H1 (cell line): ENCODE measurements at regions not wholly inside any gene's neighbourhood (a gene's known extent, or its start where the extent isn't known, plus 50 kb on each side); places are given as distances from the start of the nearest gene placed in this dataset.

Experiments
- CTCF ChIA-PET: fragments of 300-600 bp; sonication (Branson Sonifier 250); formaldehyde crosslinking; loops from one replicate; lab custom pipeline; 2021; ENCODE audit not compliant: partially characterized antibody; lab: Charles Lee
- POLR2A ChIA-PET: fragments of 300-600 bp; sonication (Branson Sonifier 250); formaldehyde crosslinking; loops from one replicate; lab custom pipeline; 2021; ENCODE audit warnings: inconsistent platforms; ENCODE audit not compliant: partially characterized antibody; lab: Charles Lee
- DNase-seq, 2 experiments: peaks; one replicate each; pipeline versions ENCODE4 v3.0.0 to v3.0.0-alpha.2; 2010 to 2022; ENCODE audit warnings: low spot score in 2 of 2, low read depth in 1 of 2, mixed read lengths in 1 of 2
- FAIRE-seq: peaks from 2 replicates; lab custom pipeline; 2011; peaks lifted over from hg19 to GRCh38; lab: Jason Lieb, UNC
- H2AFZ ChIP-seq: 2 replicates; pipeline ENCODE4 v1.8.1; 2012; ENCODE audit warnings: low read length, inconsistent platforms
- H2AK5ac ChIP-seq: 2 replicates; pipeline ENCODE4 v1.6.1; 2013; ENCODE audit warnings: low read depth, low read length
- H2BK120ac ChIP-seq: replicated peaks from 2 replicates; pipeline ENCODE3; 2013; ENCODE audit warnings: low read depth, low read length, inconsistent platforms
- H2BK12ac ChIP-seq: 2 replicates; pipeline ENCODE4 v1.6.1; 2013; ENCODE audit warnings: low read depth, low read length
- H2BK15ac ChIP-seq: 2 replicates; pipeline ENCODE4 v1.6.1; 2013; ENCODE audit warnings: low read length
- H2BK20ac ChIP-seq: 2 replicates; pipeline ENCODE4 v1.6.1; 2013; ENCODE audit warnings: low read length
- H2BK5ac ChIP-seq: 2 replicates; pipeline ENCODE4 v1.6.1; 2013; ENCODE audit warnings: low read depth, low read length
- H3K14ac ChIP-seq: 2 replicates; pipeline ENCODE4 v1.6.1; 2013; ENCODE audit warnings: inconsistent platforms; ENCODE audit not compliant: insufficient read length
- H3K18ac ChIP-seq: 2 replicates; pipeline ENCODE4 v1.6.1; 2013; ENCODE audit warnings: low read length; ENCODE audit errors: extremely low read depth
- H3K23ac ChIP-seq: 2 replicates; pipeline ENCODE4 v1.6.1; 2013; ENCODE audit warnings: inconsistent platforms; ENCODE audit not compliant: insufficient read length
- H3K23me2 ChIP-seq: 2 replicates; pipeline ENCODE4 v1.6.1; 2013; ENCODE audit warnings: low read depth, low read length
- H3K27ac ChIP-seq: 2 replicates; pipeline ENCODE4 v1.6.1; 2011; ENCODE audit warnings: low read depth, low read length, inconsistent platforms
- H3K27me3 ChIP-seq, 4 experiments: replicated peaks in 1 of 4; 1 replicate in 1 of 4; 2 replicates in 3 of 4; pipeline versions ENCODE4 v1.6.1 to v1.8.1; 2011 to 2013; ENCODE audit warnings: low read length in 3 of 4, mild to moderate bottlenecking in 3 of 4, inconsistent platforms in 2 of 4, mixed read lengths in 2 of 4, moderate library complexity in 1 of 4; ENCODE audit not compliant: control insufficient read depth in 3 of 4, insufficient read depth in 3 of 4; ENCODE audit errors: extremely low read depth in 1 of 4
- H3K36me3 ChIP-seq, 4 experiments: 2 replicates each; pipeline versions ENCODE4 v1.6.1 to v1.8.1; 2011 to 2013; ENCODE audit warnings: mild to moderate bottlenecking in 4 of 4, low read length in 3 of 4, moderate library complexity in 2 of 4, control low read depth in 1 of 4, inconsistent platforms in 1 of 4; ENCODE audit not compliant: insufficient read depth in 4 of 4, control insufficient read depth in 2 of 4
- H3K4ac ChIP-seq: replicated peaks from 2 replicates; pipeline ENCODE3; 2013; ENCODE audit warnings: low read length, low read depth, mixed read lengths, inconsistent platforms; ENCODE audit not compliant: insufficient read length
- H3K4me1 ChIP-seq, 4 experiments: replicated peaks in 1 of 4; 1 replicate in 1 of 4; 2 replicates in 3 of 4; pipeline versions ENCODE4 v1.6.1 to v1.8.1; 2011 to 2013; ENCODE audit warnings: low read length in 3 of 4, inconsistent platforms in 2 of 4, mixed read lengths in 1 of 4; ENCODE audit not compliant: insufficient read depth in 4 of 4, control insufficient read depth in 3 of 4
- H3K4me2 ChIP-seq, 2 experiments: 2 replicates each; pipeline versions ENCODE4 v1.6.1 to v1.8.1; 2011 to 2013; ENCODE audit warnings: low read depth in 2 of 2, low read length in 2 of 2, control low read depth in 1 of 2, inconsistent platforms in 1 of 2, mild to moderate bottlenecking in 1 of 2; ENCODE audit not compliant: insufficient read depth in 1 of 2
- H3K4me3 ChIP-seq, 4 experiments: fragments of 200-600, 300-600 bp in 1 of 4; sonication (generic), shearing (Covaris generic), sonication (Bioruptor Twin) in 1 of 4; 2 replicates each; pipeline versions ENCODE4 v1.5.1 to v1.8.1; 2011 to 2016; ENCODE audit warnings: low read length in 4 of 4, low read depth in 3 of 4, control low read depth in 2 of 4, inconsistent platforms in 2 of 4, mild to moderate bottlenecking in 2 of 4, mixed read lengths in 1 of 4, moderate library complexity in 1 of 4; ENCODE audit not compliant: insufficient read depth in 2 of 4; ENCODE audit errors: extremely low read depth in 1 of 4
- H3K56ac ChIP-seq: replicated peaks from 2 replicates; pipeline ENCODE3; 2013; ENCODE audit warnings: low read depth, mild to moderate bottlenecking, mixed read lengths, low read length, inconsistent platforms; ENCODE audit not compliant: insufficient read length
- H3K79me1 ChIP-seq: 2 replicates; pipeline ENCODE4 v1.6.1; 2013; ENCODE audit warnings: low read depth, low read length, control low read depth
- H3K79me2 ChIP-seq, 2 experiments: 2 replicates each; pipeline versions ENCODE4 v1.6.1 to v1.8.1; 2012 to 2013; ENCODE audit warnings: low read length in 2 of 2, mild to moderate bottlenecking in 2 of 2, inconsistent platforms in 1 of 2; ENCODE audit not compliant: insufficient read depth in 2 of 2, control insufficient read depth in 1 of 2
- H3K9ac ChIP-seq, 4 experiments: replicated peaks in 1 of 4; 1 replicate in 1 of 4; 2 replicates in 3 of 4; pipeline versions ENCODE4 v1.6.1 to v1.8.1; 2011 to 2013; ENCODE audit warnings: low read depth in 3 of 4, low read length in 3 of 4, control low read depth in 2 of 4, mild to moderate bottlenecking in 2 of 4, moderate library complexity in 2 of 4, inconsistent platforms in 1 of 4; ENCODE audit errors: extremely low read depth in 1 of 4
- H3K9me3 ChIP-seq, 2 experiments: 2 replicates each; pipeline versions ENCODE4 v1.6.1 to v1.8.1; 2012 to 2013; ENCODE audit warnings: mild to moderate bottlenecking in 2 of 2, moderate library complexity in 2 of 2, control low read depth in 1 of 2, inconsistent platforms in 1 of 2, low read depth in 1 of 2, low read length in 1 of 2, mixed read lengths in 1 of 2; ENCODE audit not compliant: insufficient read depth in 2 of 2
- H4K20me1 ChIP-seq, 2 experiments: replicated peaks in 1 of 2; 2 replicates each; pipeline versions ENCODE3 to v1.8.1; 2011 to 2013; ENCODE audit warnings: inconsistent platforms in 2 of 2, low read length in 2 of 2, mild to moderate bottlenecking in 1 of 2; ENCODE audit not compliant: insufficient read depth in 2 of 2, control insufficient read depth in 1 of 2
- H4K5ac ChIP-seq: 2 replicates; pipeline ENCODE4 v1.6.1; 2013; ENCODE audit warnings: low read length, low read depth, mixed read lengths, inconsistent platforms; ENCODE audit not compliant: insufficient read length
- H4K8ac ChIP-seq: 2 replicates; pipeline ENCODE4 v1.8.0; 2013; ENCODE audit warnings: mild to moderate bottlenecking, moderate library complexity, low read length, inconsistent platforms; ENCODE audit not compliant: insufficient read depth; ENCODE audit errors: extremely low read depth
- H4K91ac ChIP-seq: replicated peaks from 2 replicates; pipeline ENCODE3; 2013; ENCODE audit warnings: low read length, mixed read lengths, inconsistent platforms; ENCODE audit not compliant: insufficient read length
- CHD1 ChIP-seq: IDR thresholded peaks from 2 replicates; pipeline ENCODE4 v1.6.1; 2012; ENCODE audit warnings: low read depth, low read length, improper control_type of control experiment
- KDM5A ChIP-seq: fragments of 200-600 bp; IDR thresholded peaks from 2 replicates; pipeline ENCODE4 v1.7.1; 2012; ENCODE audit warnings: mild to moderate bottlenecking, low read length, inconsistent platforms, mixed read lengths
- MAFK ChIP-seq: IDR thresholded peaks from 2 replicates; pipeline ENCODE4 v1.6.1; 2012; ENCODE audit warnings: low read depth, mild to moderate bottlenecking, improper control_type of control experiment, low read length
- NANOG ChIP-seq: IDR thresholded peaks from 2 replicates; pipeline ENCODE4 v1.6.1; 2011; ENCODE audit warnings: low read length, low read depth, mild to moderate bottlenecking, inconsistent platforms; ENCODE audit not compliant: insufficient read depth, poor library complexity, severe bottlenecking
- POU5F1 ChIP-seq: IDR thresholded peaks from 2 replicates; pipeline ENCODE4 v1.6.1; 2011; ENCODE audit warnings: low read depth, mild to moderate bottlenecking, low read length, moderate library complexity
- SIRT6 ChIP-seq: IDR thresholded peaks from one replicate; pipeline ENCODE4 v1.7.1; 2012; ENCODE audit warnings: low read length, inconsistent platforms
- SP2 ChIP-seq: IDR thresholded peaks from 2 replicates; pipeline ENCODE4 v1.6.1; 2012; ENCODE audit warnings: mild to moderate bottlenecking, low read length, inconsistent platforms
- SRF ChIP-seq: IDR thresholded peaks from 2 replicates; pipeline ENCODE4 v1.6.1; 2011; ENCODE audit warnings: mild to moderate bottlenecking, low read depth, low read length, moderate library complexity
- WGBS, 2 experiments: shearing (Covaris generic) in 1 of 2; methylation state at CpG; one replicate each; pipeline versions ENCODE4 v1.1.6 to v1.1.7; 2013 to 2015; ENCODE audit warnings: low lambda C conversion rate in 2 of 2, mixed read lengths in 2 of 2, inconsistent platforms in 1 of 2, low coverage in 1 of 2, missing lambda C conversion rate in 1 of 2; ENCODE audit not compliant: insufficient replicate concordance in 2 of 2, insufficient coverage in 1 of 2, insufficient read length in 1 of 2; ENCODE audit errors: extremely low coverage in 1 of 2, missing lambda C conversion rate in 1 of 2; 5-methylcytosine and 5-hydroxymethylcytosine counted together
- TF ChIP-seq, protein P1 (sequence below): IDR thresholded peaks from 2 replicates; pipeline ENCODE4 v1.6.1; 2012; ENCODE audit warnings: inconsistent platforms
- TF ChIP-seq, protein P2 (sequence below), 3 experiments: IDR thresholded peaks; 1 replicate in 2 of 3; 2 replicates in 1 of 3; pipeline versions ENCODE4 v1.5.1 to v1.6.1; 2011; ENCODE audit warnings: low read length in 3 of 3, mild to moderate bottlenecking in 3 of 3, inconsistent platforms in 2 of 3, low read depth in 1 of 3, moderate library complexity in 1 of 3; ENCODE audit not compliant: insufficient read depth in 1 of 3; ENCODE audit errors: control extremely low read depth in 1 of 3

DNA sequence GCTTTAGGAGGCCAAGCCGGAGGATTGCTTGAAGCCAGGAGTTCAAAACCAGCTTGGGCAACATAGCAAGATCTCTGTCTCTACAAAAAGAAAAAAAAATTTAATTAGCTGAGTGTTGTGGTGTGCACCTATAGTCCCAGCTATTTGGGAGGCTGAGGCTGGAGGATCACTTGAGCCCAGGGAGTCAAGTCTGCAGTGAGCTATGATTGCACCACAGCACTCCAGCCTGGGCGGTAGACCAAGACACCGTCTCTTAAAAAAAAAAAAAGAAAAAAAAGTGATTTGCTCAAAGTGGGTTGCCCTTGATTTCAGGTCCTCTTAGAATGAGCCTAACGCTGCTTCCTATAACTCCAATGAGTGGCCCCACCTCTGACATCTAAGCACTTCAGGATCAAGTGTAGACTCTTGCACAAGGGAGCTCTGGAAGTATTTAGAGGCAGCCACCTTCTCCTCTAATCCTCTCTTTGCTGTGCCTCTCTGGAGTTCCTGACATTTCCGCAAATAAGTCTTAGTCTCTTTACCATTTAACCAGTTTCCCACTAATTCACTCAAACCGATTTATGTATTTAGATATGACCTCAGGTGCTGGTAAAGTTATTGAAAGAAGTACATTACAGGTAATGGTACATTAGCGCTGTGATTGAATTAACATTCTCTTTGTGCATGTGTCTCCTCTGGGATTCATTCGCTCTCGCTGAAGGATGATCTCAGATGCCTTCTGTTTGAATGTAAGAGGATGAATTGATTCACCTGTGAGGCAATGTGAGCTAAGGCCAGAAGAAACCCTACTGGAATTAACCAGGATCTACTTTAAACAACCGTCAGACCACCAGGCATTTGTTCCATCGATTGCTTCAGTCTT, 60.8 kb upstream of the CELF2 start:
- Histone ChIP-seq H4K5ac (no peak overlapping the region), H4K91ac (no peak overlapping the region), H3K4me1 (peaks cover 0 to 4% (median 1%) of the 10 kb centered on the region in 4 experiments; a peak in 2 of 7 replicates), H3K4me2 (no peak overlapping the region), H3K23ac (no peak overlapping the region), H4K8ac (no peak overlapping the region), H3K79me2 (no peaks in the 10 kb centered on the region), H2BK120ac (no peak overlapping the region), H3K36me3 (no peaks in the 10 kb centered on the region), H3K23me2 (no peaks in the 10 kb centered on the region), H3K9me3 (no peaks in the 10 kb centered on the region), H3K4me3 (no peak overlapping the region), H3K79me1 (no peaks in the 10 kb centered on the region), H3K14ac (no peak overlapping the region), H2BK15ac (no peak overlapping the region), H4K20me1 (no peaks in the 10 kb centered on the region), H2BK5ac (no peak overlapping the region), H2BK12ac (no peak overlapping the region), H3K9ac (no peak overlapping the region), H3K4ac (no peak overlapping the region), H2AK5ac (no peak overlapping the region), H3K18ac (no peak overlapping the region), H3K56ac (no peak overlapping the region), H3K27me3 (no peaks in the 10 kb centered on the region), H3K27ac (no peak overlapping the region), H2AFZ (no peak overlapping the region), H2BK20ac (no peak overlapping the region)
- no peak for DNase-seq
- 90% methylated on average over 11 of the region's 11 CpGs; no CpG with 5 or more reads in 1 of the 2 experiments for WGBS, 2 experiments
- no peak for FAIRE-seq
- ChIA-PET CTCF (interaction anchor here (0.6 to 1.3 kb wide), 2 partner anchors 8 to 10 kb away, joined by 3 read pairs; no protein-coding TSS in a partner anchor), POLR2A (no interaction called here)
- TF ChIP-seq, protein P1, sequence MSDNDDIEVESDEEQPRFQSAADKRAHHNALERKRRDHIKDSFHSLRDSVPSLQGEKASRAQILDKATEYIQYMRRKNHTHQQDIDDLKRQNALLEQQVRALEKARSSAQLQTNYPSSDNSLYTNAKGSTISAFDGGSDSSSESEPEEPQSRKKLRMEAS: no peak
- TF ChIP-seq CHD1: no peak
- no peak for TF ChIP-seq NANOG
- TF ChIP-seq MAFK: no peak
- no peak for TF ChIP-seq SIRT6
- no peak for TF ChIP-seq SRF
- TF ChIP-seq SP2: no peak
- TF ChIP-seq POU5F1: no peak
- TF ChIP-seq, protein P2, sequence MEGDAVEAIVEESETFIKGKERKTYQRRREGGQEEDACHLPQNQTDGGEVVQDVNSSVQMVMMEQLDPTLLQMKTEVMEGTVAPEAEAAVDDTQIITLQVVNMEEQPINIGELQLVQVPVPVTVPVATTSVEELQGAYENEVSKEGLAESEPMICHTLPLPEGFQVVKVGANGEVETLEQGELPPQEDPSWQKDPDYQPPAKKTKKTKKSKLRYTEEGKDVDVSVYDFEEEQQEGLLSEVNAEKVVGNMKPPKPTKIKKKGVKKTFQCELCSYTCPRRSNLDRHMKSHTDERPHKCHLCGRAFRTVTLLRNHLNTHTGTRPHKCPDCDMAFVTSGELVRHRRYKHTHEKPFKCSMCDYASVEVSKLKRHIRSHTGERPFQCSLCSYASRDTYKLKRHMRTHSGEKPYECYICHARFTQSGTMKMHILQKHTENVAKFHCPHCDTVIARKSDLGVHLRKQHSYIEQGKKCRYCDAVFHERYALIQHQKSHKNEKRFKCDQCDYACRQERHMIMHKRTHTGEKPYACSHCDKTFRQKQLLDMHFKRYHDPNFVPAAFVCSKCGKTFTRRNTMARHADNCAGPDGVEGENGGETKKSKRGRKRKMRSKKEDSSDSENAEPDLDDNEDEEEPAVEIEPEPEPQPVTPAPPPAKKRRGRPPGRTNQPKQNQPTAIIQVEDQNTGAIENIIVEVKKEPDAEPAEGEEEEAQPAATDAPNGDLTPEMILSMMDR (IDR thresholded peaks at IDR 0.05; ENCODE audit: control extremely low read depth in 1 of 3, insufficient read depth in 1 of 3, low read depth in 1 of 3, low read length in 3 of 3): no peak
- no peak for TF ChIP-seq KDM5A
